ENCODE measurements at regions not wholly inside any gene's neighbourhood (a gene's known extent, or its start where the extent isn't known, plus 50 kb on each side); places are given as distances from the start of the nearest gene placed in this dataset.

- DNase-seq (ENCODE audit: low read depth), result no peak
Observed at GRCh38 chr21:35258521-35258920, 209.4 kb upstream of the RUNX1 start.

GRCh38 chr21:35257413-35257812, 208.3 kb upstream of the RUNX1 start:
- DNase-seq (ENCODE audit: low read depth), result peak; percentile 73

- DNase-seq (ENCODE audit: low read depth), result peak; percentile 79
Observed at GRCh38 chr21:35256468-35256988, 207.4 kb upstream of the RUNX1 start.

- DNase-seq (ENCODE audit: low read depth), result no peak
Observed at GRCh38 chr21:35254765-35255138, 205.7 kb upstream of the RUNX1 start.

- no peak for DNase-seq (ENCODE audit: low read depth)
Observed at GRCh38 chr21:35254006-35254764, 205.1 kb upstream of the RUNX1 start.

- DNase-seq (ENCODE audit: low read depth), result no peak
Observed at GRCh38 chr21:35252831-35253230, 203.7 kb upstream of the RUNX1 start.

GRCh38 chr21:35249636-35250035, 200.5 kb upstream of the RUNX1 start:
- DNase-seq (ENCODE audit: low read depth), result no peak

- no peak for DNase-seq (ENCODE audit: low read depth)
Observed at GRCh38 chr21:35245879-35246278, 196.8 kb upstream of the RUNX1 start.

GRCh38 chr21:35244514-35244913, 195.4 kb upstream of the RUNX1 start:
- no peak for DNase-seq (ENCODE audit: low read depth)

GRCh38 chr21:35243171-35243570, 194.1 kb upstream of the RUNX1 start:
- DNase-seq (ENCODE audit: low read depth), result no peak

- DNase-seq (ENCODE audit: low read depth), result no peak
Observed at GRCh38 chr21:35239811-35240219, 190.7 kb upstream of the RUNX1 start.

- no peak for DNase-seq (ENCODE audit: low read depth)
Observed at GRCh38 chr21:35238119-35238518, 189.0 kb upstream of the RUNX1 start.

- DNase-seq (ENCODE audit: low read depth), result no peak
Observed at GRCh38 chr21:35237287-35237686, 188.2 kb upstream of the RUNX1 start.

GRCh38 chr21:35236090-35236489, 187.0 kb upstream of the RUNX1 start:
- DNase-seq (ENCODE audit: low read depth), result no peak

- DNase-seq (ENCODE audit: low read depth), result no peak
Observed at GRCh38 chr21:35234725-35235124, 185.6 kb upstream of the RUNX1 start.

- DNase-seq (ENCODE audit: low read depth), result no peak
Observed at GRCh38 chr21:35233756-35234155, 184.7 kb upstream of the RUNX1 start.

GRCh38 chr21:35232545-35233176, 183.6 kb upstream of the RUNX1 start:
- DNase-seq (ENCODE audit: low read depth), result peak; percentile 55

GRCh38 chr21:35231090-35231489, 182.0 kb upstream of the RUNX1 start:
- no peak for DNase-seq (ENCODE audit: low read depth)

GRCh38 chr21:35229290-35229689, 180.2 kb upstream of the RUNX1 start:
- DNase-seq (ENCODE audit: low read depth), result no peak

GRCh38 chr21:35227786-35228185, 178.7 kb upstream of the RUNX1 start:
- no peak for DNase-seq (ENCODE audit: low read depth)

GRCh38 chr21:35226968-35227744, 178.1 kb upstream of the RUNX1 start:
- no peak for DNase-seq (ENCODE audit: low read depth)

GRCh38 chr21:35226328-35226727, 177.2 kb upstream of the RUNX1 start:
- no peak for DNase-seq (ENCODE audit: low read depth)

- no peak for DNase-seq (ENCODE audit: low read depth)
Observed at GRCh38 chr21:35225573-35225972, 176.5 kb upstream of the RUNX1 start.

All from HS-27A (cell line).